ENCODE measurements at regions not wholly inside any gene's neighbourhood (a gene's known extent, or its start where the extent isn't known, plus 50 kb on each side); places are given as distances from the start of the nearest gene placed in this dataset.

GRCh38 chr13:27001705-27002104 is 169.9 kb downstream of the USP12 start:
- H3K27me3 ChIP-seq, result peaks cover 0 to 13% of the 10 kb centered on the region in 2 donors
- no peak overlapping the region for H3K4me3 ChIP-seq
- peaks cover 0 to 15% (median 10%) of the 10 kb centered on the region in 4 donors for H3K4me1 ChIP-seq
- peaks cover 0 to 4% (median 0%) of the 10 kb centered on the region in 3 donors for H3K9me3 ChIP-seq
- H3K36me3 ChIP-seq, result no peaks in the 10 kb centered on the region
- intact Hi-C loops (cut with DNase I; ENCODE audit: low total_unique reads), result no loop called here
- TF ChIP-seq, protein P1, sequence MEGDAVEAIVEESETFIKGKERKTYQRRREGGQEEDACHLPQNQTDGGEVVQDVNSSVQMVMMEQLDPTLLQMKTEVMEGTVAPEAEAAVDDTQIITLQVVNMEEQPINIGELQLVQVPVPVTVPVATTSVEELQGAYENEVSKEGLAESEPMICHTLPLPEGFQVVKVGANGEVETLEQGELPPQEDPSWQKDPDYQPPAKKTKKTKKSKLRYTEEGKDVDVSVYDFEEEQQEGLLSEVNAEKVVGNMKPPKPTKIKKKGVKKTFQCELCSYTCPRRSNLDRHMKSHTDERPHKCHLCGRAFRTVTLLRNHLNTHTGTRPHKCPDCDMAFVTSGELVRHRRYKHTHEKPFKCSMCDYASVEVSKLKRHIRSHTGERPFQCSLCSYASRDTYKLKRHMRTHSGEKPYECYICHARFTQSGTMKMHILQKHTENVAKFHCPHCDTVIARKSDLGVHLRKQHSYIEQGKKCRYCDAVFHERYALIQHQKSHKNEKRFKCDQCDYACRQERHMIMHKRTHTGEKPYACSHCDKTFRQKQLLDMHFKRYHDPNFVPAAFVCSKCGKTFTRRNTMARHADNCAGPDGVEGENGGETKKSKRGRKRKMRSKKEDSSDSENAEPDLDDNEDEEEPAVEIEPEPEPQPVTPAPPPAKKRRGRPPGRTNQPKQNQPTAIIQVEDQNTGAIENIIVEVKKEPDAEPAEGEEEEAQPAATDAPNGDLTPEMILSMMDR (IDR thresholded peaks at IDR 0.05), result no peak
- DNase-seq, result no peak
- H3K27ac ChIP-seq, result no peak overlapping the region

DNA sequence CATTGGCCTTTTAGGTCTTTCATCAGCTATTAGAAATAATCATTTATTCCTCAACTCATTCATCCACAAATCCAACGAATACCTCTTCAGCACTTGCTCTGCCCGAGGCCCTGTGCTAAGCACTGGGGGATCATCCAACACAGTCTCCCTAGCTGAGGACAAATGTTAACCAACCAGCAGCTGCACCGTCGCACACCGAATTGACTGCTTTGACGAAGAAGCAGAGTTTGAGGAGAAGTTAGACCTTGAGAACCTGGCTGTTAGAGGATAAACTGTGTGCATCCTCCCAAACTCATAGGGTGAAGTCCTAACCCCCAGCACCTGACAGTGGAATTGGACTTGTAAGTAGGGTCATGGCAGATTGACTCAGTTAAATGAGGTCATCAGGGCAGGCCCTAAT is 170.9 kb downstream of the USP12 start:
- DNase-seq, result no peak
- Histone ChIP-seq H3K27me3 (peaks cover 0 to 8% of the 10 kb centered on the region in 2 donors), H3K27ac (no peak overlapping the region), H3K4me3 (no peak overlapping the region), H3K4me1 (peaks cover 0 to 5% (median 2%) of the 10 kb centered on the region in 4 donors), H3K9me3 (peaks cover 0 to 4% (median 0%) of the 10 kb centered on the region in 3 donors), H3K36me3 (no peaks in the 10 kb centered on the region)
- intact Hi-C loops (cut with DNase I; ENCODE audit: low total_unique reads), result no loop called here
- TF ChIP-seq, protein P1 (IDR thresholded peaks at IDR 0.05), result no peak

DNA sequence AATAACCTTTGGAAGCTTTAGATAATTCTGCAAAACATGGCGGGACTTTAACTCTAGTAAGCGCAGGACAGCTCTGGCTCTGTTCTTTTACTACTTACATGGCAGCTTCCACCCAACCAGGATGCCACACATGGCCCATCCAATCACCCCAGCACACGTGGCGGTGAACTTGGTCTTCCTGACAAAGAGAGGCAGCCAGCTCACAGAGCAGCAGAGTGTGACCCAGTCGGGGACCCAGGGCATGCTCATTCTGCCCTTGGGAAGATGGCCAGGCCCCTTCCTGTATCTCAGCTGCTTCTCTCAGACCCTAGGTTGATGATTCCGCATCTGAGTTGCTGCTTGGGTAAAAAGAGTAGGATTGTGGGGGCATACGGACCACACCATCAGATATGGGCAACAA is 172.1 kb downstream of the USP12 start:
- Histone ChIP-seq H3K27ac (no peak overlapping the region), H3K27me3 (peaks cover 0 to 8% of the 10 kb centered on the region in 2 donors), H3K36me3 (no peaks in the 10 kb centered on the region), H3K4me3 (no peak overlapping the region), H3K4me1 (no peaks in the 10 kb centered on the region), H3K9me3 (peaks cover 0 to 4% (median 0%) of the 10 kb centered on the region in 3 donors)
- no peak for DNase-seq
- intact Hi-C loops (cut with DNase I; ENCODE audit: low total_unique reads), result no loop called here
- TF ChIP-seq, protein P1 (IDR thresholded peaks at IDR 0.05), result no peak

DNA sequence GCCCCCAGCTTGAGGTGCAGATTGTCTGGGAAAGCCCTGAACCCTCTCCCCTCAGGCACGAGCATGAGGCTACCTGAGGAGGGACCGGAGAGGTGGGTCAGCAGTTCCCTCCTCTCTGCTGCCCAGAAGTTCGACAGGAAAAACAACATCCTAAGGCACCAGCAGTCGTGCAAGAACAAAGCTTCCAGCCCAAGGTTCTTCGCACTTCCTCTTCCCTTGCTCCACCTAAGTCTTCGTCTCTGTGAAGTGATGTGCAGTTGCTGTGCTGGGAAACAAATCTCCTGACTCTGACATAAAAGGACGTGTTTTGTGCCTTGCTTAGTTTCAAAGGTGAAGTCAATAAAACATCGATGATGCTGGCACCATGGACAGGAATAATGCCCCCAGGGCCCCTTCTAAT is 173.3 kb downstream of the USP12 start:
- Histone ChIP-seq H3K4me3 (no peak overlapping the region), H3K9me3 (peaks cover 0 to 4% (median 0%) of the 10 kb centered on the region in 3 donors), H3K27me3 (peaks cover 0 to 8% of the 10 kb centered on the region in 2 donors), H3K4me1 (peaks cover 0 to 4% (median under 1%) of the 10 kb centered on the region in 4 donors), H3K36me3 (no peaks in the 10 kb centered on the region), H3K27ac (no peak overlapping the region)
- intact Hi-C loops (cut with DNase I; ENCODE audit: low total_unique reads), result no loop called here
- no peak for DNase-seq
- TF ChIP-seq, protein P1 (IDR thresholded peaks at IDR 0.05), result no peak

DNA sequence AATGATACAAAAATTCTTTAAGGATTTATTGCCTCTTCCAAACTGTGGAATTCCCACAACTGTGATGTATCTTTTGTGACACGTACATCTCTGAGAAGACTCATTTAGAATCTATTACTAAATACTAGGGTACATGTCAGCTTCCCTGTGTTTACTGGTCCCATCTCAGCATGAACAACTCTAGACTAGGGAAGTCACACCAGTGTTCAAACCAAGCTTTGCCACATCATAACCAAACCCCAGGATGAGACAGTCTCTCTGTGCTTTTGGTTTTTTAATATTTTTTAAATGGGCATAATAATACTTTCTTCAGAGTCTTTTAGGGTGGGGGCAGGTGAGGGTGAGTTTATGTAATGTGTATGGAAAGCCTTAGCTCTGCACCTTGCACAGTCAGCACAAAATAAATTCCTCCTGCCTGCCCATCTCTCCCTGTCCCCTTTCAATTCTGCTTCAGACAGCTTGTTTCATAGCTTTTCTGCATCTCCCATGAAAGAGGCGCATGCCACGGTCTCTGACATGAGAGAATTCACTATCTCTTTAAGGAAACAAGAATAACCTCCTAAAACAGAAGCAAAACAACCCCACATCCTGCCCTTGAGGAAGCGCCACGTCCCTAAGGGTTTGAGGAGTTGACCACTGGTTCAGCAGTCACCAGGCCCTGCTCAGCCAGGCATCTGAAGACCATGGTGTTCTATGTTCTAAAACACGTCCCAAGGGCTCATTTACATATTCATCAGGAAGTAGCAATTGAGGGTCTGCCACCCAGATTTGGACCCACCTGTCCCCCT is 174.5 kb downstream of the USP12 start:
- no peak overlapping the region for H3K27ac ChIP-seq
- H3K4me3 ChIP-seq, result no peak overlapping the region
- peaks cover 0 to 15% (median 11%) of the 10 kb centered on the region in 4 donors for H3K4me1 ChIP-seq
- DNase-seq, result no peak
- H3K27me3 ChIP-seq, result peaks cover 0 to 8% of the 10 kb centered on the region in 2 donors
- no peaks in the 10 kb centered on the region for H3K36me3 ChIP-seq
- intact Hi-C loops (cut with DNase I; ENCODE audit: low total_unique reads), result no loop called here
- TF ChIP-seq, protein P1 (IDR thresholded peaks at IDR 0.05), result no peak
- no peaks in the 10 kb centered on the region for H3K9me3 ChIP-seq
